OCI-LY3 (cell line): ENCODE measurements at regions not wholly inside any gene's neighbourhood (a gene's known extent, or its start where the extent isn't known, plus 50 kb on each side); places are given as distances from the start of the nearest gene placed in this dataset.
A peak's percentile ranks its signal among the peaks of the same experiment; 100 is the strongest.

Experiments used
- H2AFZ ChIP-seq: fragments of 200-600, 300-600 bp; shearing (Covaris generic); 2 replicates; pipeline ENCODE4 v1.6.0; 2014; ENCODE audit warnings: antibody characterized with exemption, low read depth, low read length
- H3K27ac ChIP-seq: fragments of 200-600, 300-600 bp; sonication (generic); 2 replicates; pipeline ENCODE4 v1.5.1; 2014; ENCODE audit warnings: mild to moderate bottlenecking, low read length, moderate library complexity, mixed read lengths
- H3K27me3 ChIP-seq: fragments of 200-600, 300-600 bp; sonication (generic); 2 replicates; pipeline ENCODE4 v1.6.1; 2014; ENCODE audit warnings: low read depth, low read length, mixed read lengths
- H3K36me3 ChIP-seq: fragments of 200-600, 300-600 bp; sonication (generic); replicated peaks from 2 replicates; pipeline ENCODE3; 2014; ENCODE audit warnings: low read depth, low read length, mixed read lengths
- H3K4me1 ChIP-seq: fragments of 300-600, 200-600 bp; sonication (generic); 2 replicates; pipeline ENCODE4 v1.6.1; 2014; ENCODE audit warnings: low read length, mixed read lengths
- H3K4me2 ChIP-seq: fragments of 200-600, 300-600 bp; sonication (generic); 2 replicates; pipeline ENCODE4 v1.6.1; 2014; ENCODE audit warnings: low read length, mixed read lengths
- H3K4me3 ChIP-seq: fragments of 300-600, 200-600 bp; sonication (generic); 2 replicates; pipeline ENCODE4 v1.5.1; 2014; ENCODE audit warnings: antibody characterized with exemption, mild to moderate bottlenecking, low read length, moderate library complexity
- H3K79me2 ChIP-seq: fragments of 300-600, 200-600 bp; shearing (Covaris generic); 2 replicates; pipeline ENCODE4 v1.6.1; 2014; ENCODE audit warnings: mild to moderate bottlenecking, low read length, mixed read lengths
- H3K9ac ChIP-seq: fragments of 300-600, 200-600 bp; shearing (Covaris generic); 2 replicates; pipeline ENCODE4 v1.6.0; 2014; ENCODE audit warnings: mild to moderate bottlenecking, low read length, moderate library complexity
- H3K9me3 ChIP-seq: fragments of 200-600, 300-600 bp; shearing (Covaris generic); 2 replicates; pipeline ENCODE4 v1.6.1; 2014; ENCODE audit warnings: low read length, mixed read lengths; ENCODE audit not compliant: insufficient read depth
- H4K20me1 ChIP-seq: fragments of 200-600, 300-600 bp; sonication (generic); 2 replicates; pipeline ENCODE4 v1.6.1; 2016; ENCODE audit warnings: low read length, mixed read lengths; ENCODE audit not compliant: insufficient read depth
- CTCF ChIP-seq: fragments of 200-600, 300-600 bp; sonication (generic); IDR thresholded peaks from 2 replicates; pipeline ENCODE4 v1.5.1; 2014; ENCODE audit warnings: antibody characterized with exemption, low read length, low read depth
- EZH2phosphoT487 ChIP-seq: fragments of 200-600 bp; shearing (Covaris generic); IDR thresholded peaks from 2 replicates; pipeline ENCODE4 v1.6.1; 2018; ENCODE audit warnings: antibody characterized with exemption, mixed run types, low read depth

- TF ChIP-seq CTCF, result no peak
- TF ChIP-seq EZH2phosphoT487, result no peak
- Histone ChIP-seq H3K9ac (no peak overlapping the region), H3K9me3 (no peaks in the 10 kb centered on the region), H2AFZ (no peak overlapping the region), H3K36me3 (no peaks in the 10 kb centered on the region), H3K79me2 (no peaks in the 10 kb centered on the region), H3K4me1 (peaks cover 16% of the 10 kb centered on the region), H3K27me3 (peaks cover 27% of the 10 kb centered on the region), H3K27ac (no peak overlapping the region), H4K20me1 (0 out of 2 replicates have a peak, but pooled peaks cover 3% of the 10 kb centered on the region), H3K4me2 (no peak overlapping the region), H3K4me3 (no peak overlapping the region)
Observed at GRCh38 chr2:226427538-226428307, 371.9 kb downstream of the IRS1 start.

GRCh38 chr2:226426292-226426736 lies 373.3 kb downstream of the IRS1 start:
- Histone ChIP-seq H4K20me1 (0 out of 2 replicates have a peak, but pooled peaks cover 3% of the 10 kb centered on the region), H3K27me3 (peaks cover 30% of the 10 kb centered on the region), H3K27ac (no peak overlapping the region), H3K36me3 (no peaks in the 10 kb centered on the region), H3K79me2 (no peaks in the 10 kb centered on the region), H3K9ac (no peak overlapping the region), H3K4me2 (no peak overlapping the region), H2AFZ (no peak overlapping the region), H3K4me3 (no peak overlapping the region), H3K9me3 (no peaks in the 10 kb centered on the region), H3K4me1 (peaks cover 16% of the 10 kb centered on the region)
- no peak for TF ChIP-seq CTCF
- no peak for TF ChIP-seq EZH2phosphoT487

- Histone ChIP-seq H3K4me3 (no peak overlapping the region), H3K4me2 (no peak overlapping the region), H3K36me3 (no peaks in the 10 kb centered on the region), H3K9ac (no peak overlapping the region), H3K27me3 (peaks cover 35% of the 10 kb centered on the region), H3K4me1 (peaks cover 16% of the 10 kb centered on the region), H2AFZ (no peak overlapping the region), H4K20me1 (0 out of 2 replicates have a peak, but pooled peaks cover 3% of the 10 kb centered on the region), H3K79me2 (no peaks in the 10 kb centered on the region), H3K27ac (no peak overlapping the region), H3K9me3 (no peaks in the 10 kb centered on the region)
- TF ChIP-seq EZH2phosphoT487, result no peak
- no peak for TF ChIP-seq CTCF
Observed at GRCh38 chr2:226424971-226425370, 374.6 kb downstream of the IRS1 start.

GRCh38 chr2:226423498-226423960 lies 376.1 kb downstream of the IRS1 start:
- Histone ChIP-seq H3K4me2 (peak overlapping the region; percentile 73), H3K4me3 (peak overlapping the region; percentile 45)

More at GRCh38 chr2:226423498-226423960, 376.1 kb downstream of the IRS1 start:
- Histone ChIP-seq H3K9me3 (no peaks in the 10 kb centered on the region), H3K4me1 (peaks cover 16% of the 10 kb centered on the region), H3K79me2 (no peaks in the 10 kb centered on the region), H4K20me1 (0 out of 2 replicates have a peak, but pooled peaks cover 3% of the 10 kb centered on the region), H3K27ac (no peak overlapping the region), H3K36me3 (no peaks in the 10 kb centered on the region), H3K27me3 (peaks cover 35% of the 10 kb centered on the region), H2AFZ (no peak overlapping the region), H3K9ac (no peak overlapping the region)
- TF ChIP-seq EZH2phosphoT487 (no peak), CTCF (no peak)
